HG03066 (cell line): ENCODE measurements at regions not wholly inside any gene's neighbourhood (a gene's known extent, or its start where the extent isn't known, plus 50 kb on each side); places are given as distances from the start of the nearest gene placed in this dataset.
"Not testable (repeated sequence)": the region's sequence is repeated elsewhere in the genome, so short reads cannot be mapped to it uniquely, and the experiment has no call there.

Experiments
- ATAC-seq: cut with Tn5 transposase; IDR thresholded peaks from one replicate; pipeline ENCODE4 v1.9.1; 2021; ENCODE audit warnings: low read depth; ENCODE audit not compliant: unreplicated experiment

- no peak for ATAC-seq
Observed at GRCh38 chr2:129803871-129804270, 175.6 kb upstream of the RAB6C start.

GRCh38 chr2:129805899-129806298 is 173.6 kb upstream of the RAB6C start:
- ATAC-seq: no peak

- no peak for ATAC-seq
Observed at GRCh38 chr2:129806317-129806716, 173.1 kb upstream of the RAB6C start.

GRCh38 chr2:129806990-129807389 is 172.5 kb upstream of the RAB6C start:
- ATAC-seq: no peak

- not testable (repeated sequence) for ATAC-seq
Observed at GRCh38 chr2:129807642-129808338, 171.7 kb upstream of the RAB6C start.

- no peak for ATAC-seq
Observed at GRCh38 chr2:129810521-129810920, 168.9 kb upstream of the RAB6C start.

- ATAC-seq: no peak
Observed at GRCh38 chr2:129812071-129812470, 167.4 kb upstream of the RAB6C start.

- no peak for ATAC-seq
Observed at GRCh38 chr2:129812654-129813053, 166.8 kb upstream of the RAB6C start.

GRCh38 chr2:129813404-129813803 is 166.1 kb upstream of the RAB6C start:
- ATAC-seq: no peak

GRCh38 chr2:129816813-129817574 is 162.5 kb upstream of the RAB6C start:
- no peak for ATAC-seq

- no peak for ATAC-seq
Observed at GRCh38 chr2:129819855-129820254, 159.6 kb upstream of the RAB6C start.

GRCh38 chr2:129820908-129821307 is 158.6 kb upstream of the RAB6C start:
- ATAC-seq: no peak

- no peak for ATAC-seq
Observed at GRCh38 chr2:129821445-129821844, 158.0 kb upstream of the RAB6C start.

- ATAC-seq: no peak
Observed at GRCh38 chr2:129823044-129823443, 156.4 kb upstream of the RAB6C start.

- no peak for ATAC-seq
Observed at GRCh38 chr2:129827311-129828090, 152.0 kb upstream of the RAB6C start.

- ATAC-seq: no peak
Observed at GRCh38 chr2:129828792-129829191, 150.7 kb upstream of the RAB6C start.

GRCh38 chr2:129829588-129829987 is 149.9 kb upstream of the RAB6C start:
- no peak for ATAC-seq

GRCh38 chr2:129831018-129831417 is 148.4 kb upstream of the RAB6C start:
- ATAC-seq: no peak

GRCh38 chr2:129833465-129833864 is 146.0 kb upstream of the RAB6C start:
- ATAC-seq: not testable (repeated sequence)

GRCh38 chr2:129847043-129847442 is 132.4 kb upstream of the RAB6C start:
- ATAC-seq: no peak

- ATAC-seq: peak; percentile 78
Observed at GRCh38 chr2:129849559-129850160, 129.8 kb upstream of the RAB6C start.
